Embryonic facial prominence (tissue), 1 donor: ENCODE measurements at regions not wholly inside any gene's neighbourhood (a gene's known extent, or its start where the extent isn't known, plus 50 kb on each side); places are given as distances from the start of the nearest gene placed in this dataset.

Experiments used
- DNase-seq: peaks from one replicate; pipeline ENCODE4 v3.0.0-alpha.2; 2016; ENCODE audit errors: extremely low spot score

DNA sequence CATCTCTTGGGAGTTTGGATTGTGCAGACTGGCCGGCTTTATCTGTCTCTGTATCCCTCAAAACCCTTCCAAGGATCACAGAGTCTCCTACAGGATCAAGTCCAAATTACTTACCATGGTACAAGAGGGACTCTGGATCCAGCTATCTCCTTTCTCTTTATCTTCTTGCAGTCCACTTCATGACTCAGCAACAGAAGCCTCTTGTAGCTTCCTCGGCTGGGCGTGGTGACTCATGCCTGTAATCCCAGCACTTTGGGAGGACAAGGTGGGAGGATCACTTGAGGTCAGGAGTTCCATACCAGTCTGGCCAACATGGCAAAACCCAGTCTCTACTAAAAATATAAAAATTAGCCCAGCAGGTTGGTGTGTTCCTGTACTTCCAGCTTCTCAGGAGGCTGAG, 189.7 kb downstream of the BCAT1 start:
- no peak for DNase-seq

DNA sequence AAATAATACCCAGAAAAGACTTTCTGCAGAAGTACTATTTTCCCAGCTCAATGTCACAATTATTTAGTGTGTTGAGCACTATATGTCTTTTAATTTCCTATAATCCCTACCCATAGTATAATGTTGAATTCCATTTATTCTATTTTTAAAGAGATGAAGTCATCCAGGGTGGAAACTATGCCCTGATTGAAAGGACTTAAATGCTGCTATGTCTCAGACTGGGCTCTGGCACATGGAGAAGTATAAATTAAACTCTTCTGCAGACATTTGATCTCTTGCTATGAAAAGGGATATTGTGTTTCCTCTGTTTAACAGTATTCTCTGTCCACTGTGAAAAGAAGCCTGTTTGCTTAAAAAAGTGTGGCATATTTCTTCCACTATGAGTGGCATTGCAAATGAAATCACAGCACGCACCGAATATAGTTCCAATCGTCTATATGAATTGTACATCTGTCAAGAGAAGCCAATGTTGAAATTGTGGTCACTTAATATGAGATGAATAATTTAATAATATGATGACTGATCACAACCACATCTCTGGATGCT, 192.3 kb downstream of the BCAT1 start:
- peak; percentile 45 for DNase-seq

- no peak for DNase-seq
Observed at GRCh38 chr12:24754690-24755638, 193.9 kb downstream of the BCAT1 start.

GRCh38 chr12:24752763-24753462, 196.0 kb downstream of the BCAT1 start:
- DNase-seq: no peak

DNA sequence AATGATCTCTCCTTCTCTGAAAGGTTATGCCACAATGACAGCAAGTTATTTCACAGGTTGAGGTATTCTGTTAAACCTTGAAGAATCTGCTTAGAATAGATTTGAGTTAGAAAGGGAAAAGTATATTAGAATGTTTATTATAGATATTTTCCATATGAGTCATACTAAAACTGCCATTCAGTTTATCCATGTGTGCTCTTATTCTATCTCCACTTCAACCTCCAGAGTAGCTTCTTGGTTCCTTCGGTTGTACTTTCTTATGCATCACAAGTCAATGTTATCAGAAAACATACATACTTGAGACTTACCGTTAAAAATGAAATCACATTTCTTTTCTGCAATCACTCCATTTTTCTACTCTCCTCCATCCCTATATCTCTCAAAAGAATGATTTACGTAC, 197.7 kb downstream of the BCAT1 start:
- DNase-seq: no peak

GRCh38 chr12:24750263-24750662, 198.6 kb downstream of the BCAT1 start:
- no peak for DNase-seq

DNA sequence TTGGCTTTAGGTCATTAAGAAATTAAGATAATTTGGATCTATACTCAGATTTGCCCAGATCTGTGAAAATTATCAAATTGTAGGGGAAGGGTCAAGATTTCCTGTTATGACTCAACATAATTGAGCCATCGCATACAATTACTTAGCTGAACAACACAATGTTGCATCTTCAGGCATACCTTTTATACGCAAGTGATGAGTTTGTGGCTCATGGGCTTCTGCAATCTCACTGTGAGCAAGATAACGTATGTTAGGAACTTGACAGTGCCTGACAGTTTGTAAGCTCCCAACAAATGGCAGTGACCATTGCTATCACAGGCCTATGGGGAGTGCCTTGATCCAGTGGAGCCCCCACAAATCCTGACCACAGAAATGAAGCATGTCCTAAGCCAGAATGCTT, 199.7 kb downstream of the BCAT1 start:
- no peak for DNase-seq

- DNase-seq: no peak
Observed at GRCh38 chr12:24748326-24748725, 200.6 kb downstream of the BCAT1 start.

DNA sequence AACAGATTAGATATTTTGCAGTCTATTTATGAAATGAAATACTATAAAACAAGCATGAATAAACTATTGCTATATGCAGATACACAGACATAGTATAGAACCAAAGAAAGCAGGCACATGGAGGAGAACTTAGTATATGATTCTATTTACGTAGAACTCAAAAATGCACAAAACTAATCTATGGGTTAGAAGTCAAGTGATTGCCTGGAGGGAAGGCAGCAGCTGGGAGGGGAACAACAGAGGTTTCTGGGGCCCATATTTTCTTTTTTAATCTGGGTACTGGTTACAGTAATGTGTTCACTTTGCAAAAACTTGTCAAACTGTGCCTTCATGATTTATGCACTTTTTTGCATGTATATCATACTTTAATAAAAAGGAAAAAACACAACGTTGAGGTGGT, 202.0 kb downstream of the BCAT1 start:
- DNase-seq: no peak

DNA sequence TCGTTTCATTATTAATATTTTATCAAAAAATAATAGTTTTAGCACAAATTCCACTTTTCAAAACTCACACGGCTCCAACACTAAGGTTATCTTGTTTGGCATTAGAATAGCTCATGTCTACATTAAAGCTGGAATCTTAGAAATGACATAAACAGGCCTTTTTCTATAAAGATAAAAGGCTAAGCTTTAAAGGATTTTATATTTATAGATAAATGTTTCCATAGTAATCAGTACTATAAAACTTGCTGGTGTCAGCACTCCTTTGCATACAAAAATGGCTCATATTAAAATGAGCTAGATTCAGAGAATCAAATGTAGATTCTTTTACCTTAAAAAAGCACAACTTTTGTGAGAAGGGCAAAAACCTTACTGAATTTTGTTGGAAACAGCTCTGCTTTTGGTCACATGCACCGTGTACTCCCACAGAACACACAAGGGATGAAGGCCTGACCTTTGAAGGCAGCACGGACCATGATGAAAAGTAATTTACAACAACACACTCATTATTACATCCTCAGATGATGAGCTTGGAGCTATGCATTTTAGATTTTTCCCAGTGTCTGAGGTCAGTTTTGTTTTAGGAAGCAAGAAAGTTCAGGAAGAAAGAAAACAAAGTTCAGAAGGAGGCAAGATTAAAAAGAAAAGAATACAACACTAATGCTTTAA, 202.8 kb downstream of the BCAT1 start:
- DNase-seq: no peak

DNA sequence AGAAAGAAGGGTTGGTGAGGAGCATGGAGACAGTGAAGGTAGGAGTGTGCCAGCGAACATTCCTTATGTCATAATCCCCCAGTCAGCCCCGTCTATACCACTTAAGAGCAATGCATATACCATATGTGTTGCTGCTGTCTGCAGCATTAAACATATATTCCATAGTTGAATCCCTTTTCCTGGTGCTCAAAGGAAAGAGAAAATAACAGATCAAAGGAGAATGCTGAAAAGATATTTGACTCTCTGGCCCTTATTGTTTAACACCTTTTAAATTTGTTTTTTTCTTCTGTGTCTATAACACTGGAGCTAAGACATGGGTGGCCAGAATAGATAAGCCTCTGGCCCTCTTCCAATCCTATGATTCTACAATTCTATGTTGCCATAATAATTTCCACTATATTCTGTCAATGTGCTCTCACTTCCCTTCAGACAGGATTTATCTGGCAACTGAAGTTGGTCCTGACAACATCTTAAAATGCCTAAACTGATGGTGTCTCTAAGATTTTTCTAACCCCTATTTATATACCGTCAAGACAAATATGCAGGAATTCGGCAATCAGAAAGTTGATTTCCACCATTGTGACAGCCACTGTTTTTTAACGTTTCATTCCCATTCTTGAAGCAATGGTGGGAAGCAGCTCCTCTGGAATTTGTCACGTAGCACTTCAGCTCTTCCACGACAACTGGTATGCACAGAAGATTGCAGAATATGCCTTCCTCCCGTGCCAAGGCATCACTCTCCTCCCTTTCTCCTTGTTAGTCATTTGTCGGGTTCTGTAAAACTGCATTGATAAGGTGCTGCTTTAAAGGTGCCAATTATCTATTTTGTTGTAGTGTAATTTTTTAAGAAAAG, 204.7 kb downstream of the BCAT1 start:
- no peak for DNase-seq

GRCh38 chr12:24742378-24742777, 206.5 kb downstream of the BCAT1 start:
- no peak for DNase-seq

- no peak for DNase-seq
Observed at GRCh38 chr12:24741216-24741615, 207.7 kb downstream of the BCAT1 start.

GRCh38 chr12:24739106-24739779, 209.7 kb downstream of the BCAT1 start:
- DNase-seq: no peak

DNA sequence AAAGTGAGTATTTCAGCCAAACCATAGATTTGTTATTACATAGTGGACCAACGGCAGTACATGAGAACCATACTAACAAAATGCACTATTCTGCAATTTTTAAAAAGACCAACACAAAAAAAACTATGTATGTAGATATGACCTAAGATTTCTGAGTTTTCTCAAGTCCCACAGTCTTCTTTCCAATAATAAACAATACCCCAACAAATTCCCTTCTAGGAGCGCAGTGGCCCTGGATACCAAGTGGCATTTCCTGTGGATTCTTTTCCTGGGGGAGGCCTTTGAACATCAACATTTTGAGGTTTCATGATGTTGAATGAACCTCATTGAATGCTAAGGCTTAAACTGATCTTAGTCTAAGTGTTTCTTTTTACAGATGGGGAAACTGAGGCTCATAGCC, 210.5 kb downstream of the BCAT1 start:
- no peak for DNase-seq

- DNase-seq: no peak
Observed at GRCh38 chr12:24731596-24731995, 217.3 kb downstream of the BCAT1 start.

GRCh38 chr12:24730489-24730896, 218.4 kb downstream of the BCAT1 start:
- DNase-seq: no peak

GRCh38 chr12:24728826-24729225, 220.1 kb downstream of the BCAT1 start:
- DNase-seq: no peak

DNA sequence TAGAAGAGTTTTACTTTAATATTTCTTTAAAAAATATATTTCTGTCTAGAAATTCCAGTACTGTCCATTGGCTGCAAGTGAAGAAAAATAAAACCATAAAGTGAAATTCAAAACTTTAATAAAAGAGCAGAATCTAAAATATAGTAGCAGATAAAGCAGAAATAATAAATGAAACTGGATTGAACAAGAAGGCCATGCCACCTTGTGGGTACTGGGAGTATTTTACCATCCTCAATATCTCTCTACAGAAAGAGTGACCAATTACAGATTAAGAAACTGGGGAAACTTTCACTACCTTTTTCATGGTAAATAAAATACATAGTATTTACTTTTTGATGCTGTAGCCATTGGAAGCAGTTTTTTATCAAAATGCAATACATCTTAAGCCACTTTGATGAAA, 220.5 kb downstream of the BCAT1 start:
- DNase-seq: no peak

- DNase-seq: no peak
Observed at GRCh38 chr12:24725616-24726015, 223.3 kb downstream of the BCAT1 start.

GRCh38 chr12:24724814-24725213, 224.1 kb downstream of the BCAT1 start:
- DNase-seq: no peak
